Keratinocyte (primary cell): ENCODE measurements at regions not wholly inside any gene's neighbourhood (a gene's known extent, or its start where the extent isn't known, plus 50 kb on each side); places are given as distances from the start of the nearest gene placed in this dataset.

ENCODE experiments used
- DNase-seq: peaks from one replicate; pipeline ENCODE4 v3.0.0-alpha.2; 2011; ENCODE audit warnings: low read depth, missing footprints, low spot score
- FAIRE-seq: peaks from 2 replicates; lab custom pipeline; 2011; peaks lifted over from hg19 to GRCh38; lab: Jason Lieb, UNC
- H2AFZ ChIP-seq: 2 replicates; pipeline ENCODE4 v1.6.0; 2012; ENCODE audit warnings: low read length, control low read depth, inconsistent platforms; ENCODE audit not compliant: control insufficient read depth
- H3K27ac ChIP-seq: 2 replicates; pipeline ENCODE4 v1.5.1; 2011; ENCODE audit warnings: low read length; ENCODE audit not compliant: control insufficient read depth, insufficient read depth
- H3K27me3 ChIP-seq: 3 replicates; pipeline ENCODE4 v1.6.0; 2011; ENCODE audit warnings: low read length; ENCODE audit not compliant: control insufficient read depth, insufficient read depth; ENCODE audit errors: extremely low read depth
- H3K36me3 ChIP-seq, 2 experiments: 2 replicates in 1 of 2; 3 replicates in 1 of 2; pipeline ENCODE4 v1.5.1; 2011; ENCODE audit warnings: low read length in 2 of 2, mild to moderate bottlenecking in 1 of 2; ENCODE audit not compliant: control insufficient read depth in 2 of 2, insufficient read depth in 2 of 2; ENCODE audit errors: extremely low read depth in 1 of 2
- H3K4me1 ChIP-seq: 3 replicates; pipeline ENCODE4 v1.5.1; 2011; ENCODE audit warnings: low read length; ENCODE audit not compliant: control insufficient read depth, insufficient read depth; ENCODE audit errors: extremely low read depth
- H3K4me2 ChIP-seq: 3 replicates; pipeline ENCODE4 v1.6.0; 2011; ENCODE audit warnings: low read depth, low read length; ENCODE audit not compliant: control insufficient read depth, insufficient read depth; ENCODE audit errors: extremely low read depth
- H3K4me3 ChIP-seq, 3 experiments: fragments of 200-600 bp in 1 of 3; sonication (generic) in 1 of 3; 2 replicates in 2 of 3; 3 replicates in 1 of 3; pipeline ENCODE4 v1.5.1; 2011 to 2016; ENCODE audit warnings: low read length in 3 of 3, mild to moderate bottlenecking in 3 of 3, control low read depth in 2 of 3, inconsistent platforms in 1 of 3, low read depth in 1 of 3, mixed read lengths in 1 of 3, mixed run types in 1 of 3, moderate library complexity in 1 of 3; ENCODE audit not compliant: control insufficient read depth in 2 of 3, insufficient read depth in 2 of 3; ENCODE audit errors: extremely low read depth in 1 of 3
- H3K79me2 ChIP-seq: 2 replicates; pipeline ENCODE4 v1.6.0; 2012; ENCODE audit warnings: low read length; ENCODE audit not compliant: control insufficient read depth, insufficient read depth
- H3K9ac ChIP-seq: 3 replicates; pipeline ENCODE4 v1.6.0; 2011; ENCODE audit warnings: low read length; ENCODE audit not compliant: control insufficient read depth, insufficient read depth; ENCODE audit errors: extremely low read depth
- H3K9me1 ChIP-seq: 3 replicates; pipeline ENCODE4 v1.6.0; 2011; ENCODE audit warnings: low read length; ENCODE audit not compliant: control insufficient read depth, insufficient read depth; ENCODE audit errors: extremely low read depth
- H3K9me3 ChIP-seq: 2 replicates; pipeline ENCODE4 v1.5.1; 2012; ENCODE audit warnings: low read depth, low read length; ENCODE audit not compliant: control insufficient read depth
- H4K20me1 ChIP-seq: 3 replicates; pipeline ENCODE4 v1.6.0; 2011; ENCODE audit warnings: low read length; ENCODE audit not compliant: control insufficient read depth, insufficient read depth; ENCODE audit errors: extremely low read depth
- EZH2 ChIP-seq: IDR thresholded peaks from one replicate; pipeline ENCODE4 v1.6.1; 2012; ENCODE audit warnings: inconsistent platforms, mild to moderate bottlenecking, low read length, moderate library complexity
- dilution Hi-C: fragments of 300-500 bp; cut with MboI; formaldehyde crosslinking; loops from one replicate; pipeline ENCODE4 v1.7.0; 2020; ENCODE audit warnings: low sequenced_read_pairs; ENCODE audit not compliant: extremely low pct_ligation_motif_present
- TF ChIP-seq, protein P1 (sequence below), 3 experiments: IDR thresholded peaks in 1 of 3; conservative IDR thresholded peaks in 1 of 3; optimal IDR thresholded peaks in 1 of 3; 2 replicates in 2 of 3; 3 replicates in 1 of 3; pipeline versions ENCODE3 to v1.5.1; 2011; ENCODE audit warnings: low read length in 3 of 3, mild to moderate bottlenecking in 3 of 3, moderate library complexity in 2 of 3, control low read depth in 1 of 3, inconsistent platforms in 1 of 3; ENCODE audit not compliant: insufficient read depth in 2 of 3; ENCODE audit errors: extremely low read depth in 1 of 3

DNA sequence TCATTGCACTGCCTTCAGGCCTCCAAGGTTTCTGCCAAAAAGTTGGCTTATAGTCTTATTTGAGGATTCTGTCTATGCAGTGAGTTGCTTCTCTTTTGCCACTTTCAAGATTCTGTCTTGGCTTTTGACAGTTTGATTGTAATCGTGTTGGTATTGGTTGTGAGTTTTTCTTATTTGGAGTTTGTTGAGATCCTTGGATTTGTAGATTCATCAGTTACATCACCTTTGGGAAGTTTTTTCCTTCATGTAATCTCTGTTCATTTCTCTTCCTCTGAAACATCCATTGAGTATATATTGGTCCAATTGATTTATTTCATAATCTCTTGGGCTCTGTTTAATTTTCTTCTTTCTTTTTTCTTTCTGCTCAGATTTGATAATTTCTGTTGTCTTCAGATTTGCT is 59.8 kb downstream of the SEPTIN7 start:
- no peak for FAIRE-seq
- H2AFZ ChIP-seq, result no peak overlapping the region
- no peaks in the 10 kb centered on the region for H4K20me1 ChIP-seq
- TF ChIP-seq, protein P1, sequence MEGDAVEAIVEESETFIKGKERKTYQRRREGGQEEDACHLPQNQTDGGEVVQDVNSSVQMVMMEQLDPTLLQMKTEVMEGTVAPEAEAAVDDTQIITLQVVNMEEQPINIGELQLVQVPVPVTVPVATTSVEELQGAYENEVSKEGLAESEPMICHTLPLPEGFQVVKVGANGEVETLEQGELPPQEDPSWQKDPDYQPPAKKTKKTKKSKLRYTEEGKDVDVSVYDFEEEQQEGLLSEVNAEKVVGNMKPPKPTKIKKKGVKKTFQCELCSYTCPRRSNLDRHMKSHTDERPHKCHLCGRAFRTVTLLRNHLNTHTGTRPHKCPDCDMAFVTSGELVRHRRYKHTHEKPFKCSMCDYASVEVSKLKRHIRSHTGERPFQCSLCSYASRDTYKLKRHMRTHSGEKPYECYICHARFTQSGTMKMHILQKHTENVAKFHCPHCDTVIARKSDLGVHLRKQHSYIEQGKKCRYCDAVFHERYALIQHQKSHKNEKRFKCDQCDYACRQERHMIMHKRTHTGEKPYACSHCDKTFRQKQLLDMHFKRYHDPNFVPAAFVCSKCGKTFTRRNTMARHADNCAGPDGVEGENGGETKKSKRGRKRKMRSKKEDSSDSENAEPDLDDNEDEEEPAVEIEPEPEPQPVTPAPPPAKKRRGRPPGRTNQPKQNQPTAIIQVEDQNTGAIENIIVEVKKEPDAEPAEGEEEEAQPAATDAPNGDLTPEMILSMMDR (optimal IDR thresholded peaks at IDR 0.05 in 1 of 3, IDR thresholded peaks at IDR 0.05 in 1 of 3, conservative IDR thresholded peaks at IDR 0.05 in 1 of 3; ENCODE audit: extremely low read depth in 1 of 3, insufficient read depth in 2 of 3, low read length in 3 of 3), result no peak
- TF ChIP-seq EZH2, result no peak
- peaks cover 66% of the 10 kb centered on the region for H3K79me2 ChIP-seq
- no peaks in the 10 kb centered on the region for H3K27me3 ChIP-seq
- no peak overlapping the region for H3K4me2 ChIP-seq
- H3K9me1 ChIP-seq, result no peaks in the 10 kb centered on the region
- no peaks in the 10 kb centered on the region for H3K4me1 ChIP-seq
- dilution Hi-C loops, result no loop called here
- H3K9me3 ChIP-seq, result no peaks in the 10 kb centered on the region
- DNase-seq, result no peak
- no peak overlapping the region for H3K4me3 ChIP-seq
- H3K36me3 ChIP-seq, result no peaks in the 10 kb centered on the region
- no peak overlapping the region for H3K9ac ChIP-seq
- H3K27ac ChIP-seq, result no peak overlapping the region

GRCh38 chr7:35865287-35865686 is 64.4 kb downstream of the SEPTIN7 start:
- H3K27me3 ChIP-seq, result no peaks in the 10 kb centered on the region
- no peak overlapping the region for H3K4me3 ChIP-seq
- no peak for FAIRE-seq
- H3K9ac ChIP-seq, result no peak overlapping the region
- no peaks in the 10 kb centered on the region for H3K9me1 ChIP-seq
- dilution Hi-C loops, result no loop called here
- H4K20me1 ChIP-seq, result no peaks in the 10 kb centered on the region
- no peak overlapping the region for H2AFZ ChIP-seq
- no peak for DNase-seq
- H3K9me3 ChIP-seq, result no peaks in the 10 kb centered on the region
- peaks cover 43% of the 10 kb centered on the region for H3K79me2 ChIP-seq
- no peak overlapping the region for H3K27ac ChIP-seq
- TF ChIP-seq EZH2, result no peak
- TF ChIP-seq, protein P1 (optimal IDR thresholded peaks at IDR 0.05 in 1 of 3, IDR thresholded peaks at IDR 0.05 in 1 of 3, conservative IDR thresholded peaks at IDR 0.05 in 1 of 3; ENCODE audit: extremely low read depth in 1 of 3, insufficient read depth in 2 of 3, low read length in 3 of 3), result no peak
- H3K4me1 ChIP-seq, result no peaks in the 10 kb centered on the region
- no peak overlapping the region for H3K4me2 ChIP-seq
- H3K36me3 ChIP-seq, result peaks cover 0 to 3% of the 10 kb centered on the region in 2 experiments
